ENCODE measurements at regions not wholly inside any gene's neighbourhood (a gene's known extent, or its start where the extent isn't known, plus 50 kb on each side); places are given as distances from the start of the nearest gene placed in this dataset.

- Histone ChIP-seq H4K8ac (ENCODE audit: low read length) (no peak overlapping the region), H3K18ac (ENCODE audit: low read depth in 1 of 2, low read length in 2 of 2) (no peak overlapping the region), H3K4me3 (ENCODE audit: insufficient read depth in 1 of 2, low read depth in 1 of 2, low read length in 2 of 2) (no peak overlapping the region), H3K4ac (ENCODE audit: low read depth in 1 of 2, low read length in 2 of 2) (no peak overlapping the region), H3K36me3 (ENCODE audit: control insufficient read depth in 1 of 2, insufficient read depth in 2 of 2, low read depth in 1 of 2, low read length in 2 of 2) (no peaks in the 10 kb centered on the region), H3K14ac (ENCODE audit: low read length in 2 of 2) (no peak overlapping the region), H3K23ac (ENCODE audit: low read length in 2 of 2) (no peak overlapping the region), H3K27ac (ENCODE audit: low read length, poor library complexity, severe bottlenecking) (no peak overlapping the region), H2BK5ac (ENCODE audit: low read depth, low read length, poor library complexity, severe bottlenecking) (no peak overlapping the region), H3K79me1 (replicated peaks; ENCODE audit: low read length, poor library complexity, severe bottlenecking) (no peaks in the 10 kb centered on the region), H3K9ac (ENCODE audit: low read length) (no peak overlapping the region), H2BK15ac (ENCODE audit: low read depth, poor library complexity, severe bottlenecking) (no peak overlapping the region), H3K4me1 (ENCODE audit: control insufficient read depth, insufficient read depth, low read depth, low read length) (no peaks in the 10 kb centered on the region), H3K27me3 (ENCODE audit: control insufficient read depth in 1 of 2, insufficient read depth in 1 of 2, low read length in 2 of 2) (no peaks in the 10 kb centered on the region), H2BK120ac (ENCODE audit: low read depth, low read length) (no peak overlapping the region), H4K91ac (ENCODE audit: low read length) (no peak overlapping the region), H3K4me2 (ENCODE audit: low read length, poor library complexity, severe bottlenecking) (no peak overlapping the region), H2AK5ac (ENCODE audit: low read length, severe bottlenecking) (no peak overlapping the region), H3K9me3 (ENCODE audit: control insufficient read depth, low read length) (no peaks in the 10 kb centered on the region), H2BK12ac (ENCODE audit: low read length in 2 of 2) (no peak overlapping the region), H2AFZ (ENCODE audit: low read depth, low read length) (no peak overlapping the region)
- DNase-seq, result no peak
- 60% methylated on average over 3 of the region's 3 CpGs for WGBS
Observed at GRCh38 chr9:32171339-32171738, 213.1 kb upstream of the ACO1 start.

GRCh38 chr9:32172256-32172655, 212.2 kb upstream of the ACO1 start:
- Histone ChIP-seq H3K27me3 (ENCODE audit: control insufficient read depth in 1 of 2, insufficient read depth in 1 of 2, low read length in 2 of 2) (no peaks in the 10 kb centered on the region), H2BK120ac (ENCODE audit: low read depth, low read length) (no peak overlapping the region), H4K8ac (ENCODE audit: low read length) (no peak overlapping the region), H3K9ac (ENCODE audit: low read length) (no peak overlapping the region), H2BK15ac (ENCODE audit: low read depth, poor library complexity, severe bottlenecking) (no peak overlapping the region), H3K9me3 (ENCODE audit: control insufficient read depth, low read length) (no peaks in the 10 kb centered on the region), H2BK5ac (ENCODE audit: low read depth, low read length, poor library complexity, severe bottlenecking) (no peak overlapping the region), H3K79me1 (replicated peaks; ENCODE audit: low read length, poor library complexity, severe bottlenecking) (no peaks in the 10 kb centered on the region), H4K91ac (ENCODE audit: low read length) (no peak overlapping the region), H2AFZ (ENCODE audit: low read depth, low read length) (no peak overlapping the region), H3K4me1 (ENCODE audit: control insufficient read depth, insufficient read depth, low read depth, low read length) (no peaks in the 10 kb centered on the region), H3K18ac (ENCODE audit: low read depth in 1 of 2, low read length in 2 of 2) (no peak overlapping the region), H3K4ac (ENCODE audit: low read depth in 1 of 2, low read length in 2 of 2) (no peak overlapping the region), H2AK5ac (ENCODE audit: low read length, severe bottlenecking) (no peak overlapping the region), H3K23ac (ENCODE audit: low read length in 2 of 2) (no peak overlapping the region), H3K27ac (ENCODE audit: low read length, poor library complexity, severe bottlenecking) (no peak overlapping the region), H3K4me3 (ENCODE audit: insufficient read depth in 1 of 2, low read depth in 1 of 2, low read length in 2 of 2) (no peak overlapping the region), H3K14ac (ENCODE audit: low read length in 2 of 2) (no peak overlapping the region), H3K36me3 (ENCODE audit: control insufficient read depth in 1 of 2, insufficient read depth in 2 of 2, low read depth in 1 of 2, low read length in 2 of 2) (no peaks in the 10 kb centered on the region), H3K4me2 (ENCODE audit: low read length, poor library complexity, severe bottlenecking) (no peak overlapping the region), H2BK12ac (ENCODE audit: low read length in 2 of 2) (no peak overlapping the region)
- DNase-seq, result no peak

GRCh38 chr9:32177396-32177795, 207.0 kb upstream of the ACO1 start:
- no peak overlapping the region for H4K91ac ChIP-seq (ENCODE audit: low read length)
- no peak overlapping the region for H2AFZ ChIP-seq (ENCODE audit: low read depth, low read length)
- 20% methylated on average over 1 of the region's 3 CpGs for WGBS

GRCh38 chr9:32180597-32180996, 203.8 kb upstream of the ACO1 start:
- H3K27ac ChIP-seq (ENCODE audit: low read length, poor library complexity, severe bottlenecking), result no peak overlapping the region
- H3K4me1 ChIP-seq (ENCODE audit: control insufficient read depth, insufficient read depth, low read depth, low read length), result no peaks in the 10 kb centered on the region
- no peaks in the 10 kb centered on the region for H3K27me3 ChIP-seq (ENCODE audit: control insufficient read depth in 1 of 2, insufficient read depth in 1 of 2, low read length in 2 of 2)
- no peak overlapping the region for H4K91ac ChIP-seq (ENCODE audit: low read length)
- no peaks in the 10 kb centered on the region for H3K9me3 ChIP-seq (ENCODE audit: control insufficient read depth, low read length)
- no peaks in the 10 kb centered on the region for H3K36me3 ChIP-seq (ENCODE audit: control insufficient read depth in 1 of 2, insufficient read depth in 2 of 2, low read depth in 1 of 2, low read length in 2 of 2)
- H3K14ac ChIP-seq (ENCODE audit: low read length in 2 of 2), result no peak overlapping the region
- H4K8ac ChIP-seq (ENCODE audit: low read length), result no peak overlapping the region
- H2AFZ ChIP-seq (ENCODE audit: low read depth, low read length), result no peak overlapping the region
- H3K18ac ChIP-seq (ENCODE audit: low read depth in 1 of 2, low read length in 2 of 2), result no peak overlapping the region
- H3K4me3 ChIP-seq (ENCODE audit: insufficient read depth in 1 of 2, low read depth in 1 of 2, low read length in 2 of 2), result no peak overlapping the region
- no peak overlapping the region for H3K4me2 ChIP-seq (ENCODE audit: low read length, poor library complexity, severe bottlenecking)
- no peak overlapping the region for H3K23ac ChIP-seq (ENCODE audit: low read length in 2 of 2)
- no peak overlapping the region for H3K4ac ChIP-seq (ENCODE audit: low read depth in 1 of 2, low read length in 2 of 2)
- WGBS, result no CpG with 5 or more reads among the region's 1 CpG
- DNase-seq, result no peak
- no peak overlapping the region for H2BK120ac ChIP-seq (ENCODE audit: low read depth, low read length)
- H2BK5ac ChIP-seq (ENCODE audit: low read depth, low read length, poor library complexity, severe bottlenecking), result no peak overlapping the region
- no peaks in the 10 kb centered on the region for H3K79me1 ChIP-seq (replicated peaks; ENCODE audit: low read length, poor library complexity, severe bottlenecking)
- H2BK15ac ChIP-seq (ENCODE audit: low read depth, poor library complexity, severe bottlenecking), result no peak overlapping the region
- no peak overlapping the region for H2BK12ac ChIP-seq (ENCODE audit: low read length in 2 of 2)
- H3K9ac ChIP-seq (ENCODE audit: low read length), result no peak overlapping the region
- H2AK5ac ChIP-seq (ENCODE audit: low read length, severe bottlenecking), result no peak overlapping the region

More at GRCh38 chr9:32177396-32177795, 207.0 kb upstream of the ACO1 start:
- H3K4ac ChIP-seq (ENCODE audit: low read depth in 1 of 2, low read length in 2 of 2), result no peak overlapping the region
- H2BK5ac ChIP-seq (ENCODE audit: low read depth, low read length, poor library complexity, severe bottlenecking), result no peak overlapping the region
- H3K4me1 ChIP-seq (ENCODE audit: control insufficient read depth, insufficient read depth, low read depth, low read length), result no peaks in the 10 kb centered on the region
- H3K79me1 ChIP-seq (replicated peaks; ENCODE audit: low read length, poor library complexity, severe bottlenecking), result no peaks in the 10 kb centered on the region
- no peak overlapping the region for H2BK12ac ChIP-seq (ENCODE audit: low read length in 2 of 2)
- no peak overlapping the region for H3K14ac ChIP-seq (ENCODE audit: low read length in 2 of 2)
- H3K18ac ChIP-seq (ENCODE audit: low read depth in 1 of 2, low read length in 2 of 2), result no peak overlapping the region
- H3K4me3 ChIP-seq (ENCODE audit: insufficient read depth in 1 of 2, low read depth in 1 of 2, low read length in 2 of 2), result no peak overlapping the region
- no peaks in the 10 kb centered on the region for H3K36me3 ChIP-seq (ENCODE audit: control insufficient read depth in 1 of 2, insufficient read depth in 2 of 2, low read depth in 1 of 2, low read length in 2 of 2)
- H4K8ac ChIP-seq (ENCODE audit: low read length), result no peak overlapping the region
- no peak overlapping the region for H3K23ac ChIP-seq (ENCODE audit: low read length in 2 of 2)
- DNase-seq, result no peak
- H3K9ac ChIP-seq (ENCODE audit: low read length), result no peak overlapping the region
- H3K9me3 ChIP-seq (ENCODE audit: control insufficient read depth, low read length), result no peaks in the 10 kb centered on the region
- H3K27me3 ChIP-seq (ENCODE audit: control insufficient read depth in 1 of 2, insufficient read depth in 1 of 2, low read length in 2 of 2), result no peaks in the 10 kb centered on the region
- no peak overlapping the region for H2BK15ac ChIP-seq (ENCODE audit: low read depth, poor library complexity, severe bottlenecking)
- H3K27ac ChIP-seq (ENCODE audit: low read length, poor library complexity, severe bottlenecking), result no peak overlapping the region
- H2BK120ac ChIP-seq (ENCODE audit: low read depth, low read length), result no peak overlapping the region
- no peak overlapping the region for H2AK5ac ChIP-seq (ENCODE audit: low read length, severe bottlenecking)
- H3K4me2 ChIP-seq (ENCODE audit: low read length, poor library complexity, severe bottlenecking), result no peak overlapping the region
